Cardiac muscle cell (in vitro differentiated cells and primary cell): ENCODE measurements at regions not wholly inside any gene's neighbourhood (a gene's known extent, or its start where the extent isn't known, plus 50 kb on each side); places are given as distances from the start of the nearest gene placed in this dataset.

Source experiments
- DNase-seq, 2 donors: peaks; one replicate each; pipeline versions ENCODE4 v3.0.0 to v3.0.0-alpha.2; 2010 to 2017; ENCODE audit warnings: low read depth in 1 of 2, low spot score in 1 of 2
- H3K27ac ChIP-seq: fragments of 200-600 bp; sonication (generic); 2 replicates; pipeline ENCODE4 v1.5.1; 2016
- H3K27me3 ChIP-seq: fragments of 200-600 bp; sonication (generic); 2 replicates; pipeline ENCODE4 v1.6.0; 2016; ENCODE audit warnings: control low read depth
- H3K36me3 ChIP-seq: fragments of 200-600 bp; sonication (generic); 2 replicates; pipeline ENCODE4 v1.5.1; 2016; ENCODE audit warnings: control low read depth
- H3K4me1 ChIP-seq: fragments of 200-600 bp; sonication (generic); 2 replicates; pipeline ENCODE4 v1.8.1; 2017; ENCODE audit warnings: low read depth, mild to moderate bottlenecking, mixed run types
- H3K4me3 ChIP-seq: fragments of 200-600 bp; sonication (generic); 2 replicates; pipeline ENCODE4 v1.5.1; 2016; ENCODE audit warnings: mild to moderate bottlenecking
- H3K9me3 ChIP-seq: fragments of 200-600 bp; sonication (generic); 2 replicates; pipeline ENCODE4 v1.5.1; 2017; ENCODE audit warnings: low read depth, mild to moderate bottlenecking, control low read depth
- TF ChIP-seq, protein P1 (sequence below): IDR thresholded peaks from 2 replicates; pipeline ENCODE4 v1.5.1; 2012; ENCODE audit warnings: low read depth, mild to moderate bottlenecking, low read length

DNA sequence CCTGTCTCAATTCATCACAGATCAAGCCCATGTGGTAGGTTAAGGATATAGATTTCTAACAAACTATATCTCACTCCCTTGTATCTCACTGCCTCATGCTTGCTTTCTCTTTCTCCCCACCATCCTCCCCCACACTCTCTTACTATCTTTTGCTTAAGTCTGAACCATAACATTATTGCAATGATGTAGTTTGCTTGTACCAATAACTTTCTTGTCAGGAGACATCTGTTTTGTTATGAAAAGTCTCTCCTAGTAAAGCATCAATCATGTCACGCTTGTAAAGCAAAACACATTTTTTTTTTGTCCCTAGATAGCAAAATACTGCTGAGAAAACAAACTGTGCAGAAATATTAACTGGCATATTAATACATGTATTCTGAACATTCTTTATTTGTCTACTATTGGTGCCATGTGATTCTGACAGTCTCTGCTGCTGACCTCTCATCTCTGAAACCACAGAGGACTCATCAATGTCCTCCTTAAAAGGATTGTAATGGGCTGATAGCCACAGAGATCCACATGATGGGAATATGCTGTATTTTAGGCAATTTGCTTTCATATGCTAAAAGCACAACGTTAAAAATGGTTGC lies 217.5 kb downstream of the VEGFC start:
- no peak for DNase-seq
- Histone ChIP-seq H3K36me3 (no peaks in the 10 kb centered on the region), H3K4me3 (no peak overlapping the region), H3K4me1 (no peaks in the 10 kb centered on the region), H3K27ac (no peak overlapping the region), H3K9me3 (no peaks in the 10 kb centered on the region), H3K27me3 (no peaks in the 10 kb centered on the region)
- TF ChIP-seq, protein P1, sequence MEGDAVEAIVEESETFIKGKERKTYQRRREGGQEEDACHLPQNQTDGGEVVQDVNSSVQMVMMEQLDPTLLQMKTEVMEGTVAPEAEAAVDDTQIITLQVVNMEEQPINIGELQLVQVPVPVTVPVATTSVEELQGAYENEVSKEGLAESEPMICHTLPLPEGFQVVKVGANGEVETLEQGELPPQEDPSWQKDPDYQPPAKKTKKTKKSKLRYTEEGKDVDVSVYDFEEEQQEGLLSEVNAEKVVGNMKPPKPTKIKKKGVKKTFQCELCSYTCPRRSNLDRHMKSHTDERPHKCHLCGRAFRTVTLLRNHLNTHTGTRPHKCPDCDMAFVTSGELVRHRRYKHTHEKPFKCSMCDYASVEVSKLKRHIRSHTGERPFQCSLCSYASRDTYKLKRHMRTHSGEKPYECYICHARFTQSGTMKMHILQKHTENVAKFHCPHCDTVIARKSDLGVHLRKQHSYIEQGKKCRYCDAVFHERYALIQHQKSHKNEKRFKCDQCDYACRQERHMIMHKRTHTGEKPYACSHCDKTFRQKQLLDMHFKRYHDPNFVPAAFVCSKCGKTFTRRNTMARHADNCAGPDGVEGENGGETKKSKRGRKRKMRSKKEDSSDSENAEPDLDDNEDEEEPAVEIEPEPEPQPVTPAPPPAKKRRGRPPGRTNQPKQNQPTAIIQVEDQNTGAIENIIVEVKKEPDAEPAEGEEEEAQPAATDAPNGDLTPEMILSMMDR, result no peak

GRCh38 chr4:176579226-176579625 lies 213.5 kb downstream of the VEGFC start:
- Histone ChIP-seq H3K36me3 (no peaks in the 10 kb centered on the region), H3K4me1 (peaks cover 5% of the 10 kb centered on the region), H3K4me3 (no peak overlapping the region), H3K27ac (no peak overlapping the region), H3K9me3 (no peaks in the 10 kb centered on the region), H3K27me3 (no peaks in the 10 kb centered on the region)
- no peak for DNase-seq
- TF ChIP-seq, protein P1, result no peak

DNA sequence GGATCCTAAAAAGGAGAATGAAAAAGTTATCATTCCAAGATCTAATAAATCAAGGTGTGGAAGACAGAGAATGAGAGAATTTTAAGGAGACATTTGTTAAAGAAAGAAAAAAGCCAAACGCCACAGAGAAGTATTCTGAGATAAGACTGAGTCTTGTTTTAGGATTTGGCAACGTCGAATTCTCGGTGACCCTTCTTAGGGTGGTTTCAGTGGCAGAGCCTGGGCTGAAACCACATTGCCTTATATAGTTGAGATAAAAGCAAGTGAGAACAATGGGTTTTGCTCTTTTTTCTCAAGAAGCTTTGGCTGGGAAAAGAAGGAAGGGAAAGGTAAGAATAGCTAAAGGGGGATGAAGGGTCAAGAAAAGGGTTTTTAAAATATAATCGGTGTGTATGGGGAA lies 209.4 kb downstream of the VEGFC start:
- H3K4me3 ChIP-seq, result no peak overlapping the region
- TF ChIP-seq, protein P1, result no peak
- H3K27ac ChIP-seq, result no peak overlapping the region
- H3K9me3 ChIP-seq, result no peaks in the 10 kb centered on the region
- no peaks in the 10 kb centered on the region for H3K36me3 ChIP-seq
- no peak for DNase-seq
- H3K4me1 ChIP-seq, result peaks cover 5% of the 10 kb centered on the region
- H3K27me3 ChIP-seq, result no peaks in the 10 kb centered on the region

GRCh38 chr4:176584031-176584606 lies 208.6 kb downstream of the VEGFC start:
- no peak overlapping the region for H3K27ac ChIP-seq
- H3K4me1 ChIP-seq, result peaks cover 5% of the 10 kb centered on the region
- TF ChIP-seq, protein P1, result no peak
- no peaks in the 10 kb centered on the region for H3K27me3 ChIP-seq
- H3K4me3 ChIP-seq, result no peak overlapping the region
- H3K36me3 ChIP-seq, result no peaks in the 10 kb centered on the region
- DNase-seq, result no peak
- no peaks in the 10 kb centered on the region for H3K9me3 ChIP-seq

- H3K27ac ChIP-seq, result no peak overlapping the region
- H3K9me3 ChIP-seq, result no peaks in the 10 kb centered on the region
- H3K27me3 ChIP-seq, result no peaks in the 10 kb centered on the region
- H3K4me3 ChIP-seq, result no peak overlapping the region
- TF ChIP-seq, protein P1, result no peak
- DNase-seq, result peak in 1 of 2 donors; percentile 96
- H3K36me3 ChIP-seq, result no peaks in the 10 kb centered on the region
- H3K4me1 ChIP-seq, result no peaks in the 10 kb centered on the region
Observed at GRCh38 chr4:176587920-176588319, 204.8 kb downstream of the VEGFC start.
